Esophagus muscularis mucosa (tissue), 4 donors: ENCODE measurements at regions not wholly inside any gene's neighbourhood (a gene's known extent, or its start where the extent isn't known, plus 50 kb on each side); places are given as distances from the start of the nearest gene placed in this dataset.

ENCODE experiments used
- DNase-seq: peaks from one replicate; pipeline ENCODE4 v3.0.0-alpha.2; 2017; ENCODE audit errors: extremely low spot score
- H3K27ac ChIP-seq, 4 donors: fragments of 200-600 bp; sonication (generic); replicated peaks in 1 of 4; 1 replicate in 3 of 4; 2 replicates in 1 of 4; pipeline ENCODE4 v1.5.1; 2016 to 2019; ENCODE audit warnings: mild to moderate bottlenecking in 1 of 4
- H3K27me3 ChIP-seq, 4 donors: fragments of 200-600 bp; sonication (generic); one replicate each; pipeline versions ENCODE4 v1.5.1 to v1.6.0; 2016 to 2019
- H3K36me3 ChIP-seq, 4 donors: fragments of 200-600 bp; sonication (generic); one replicate each; pipeline ENCODE4 v1.5.1; 2016 to 2019
- H3K4me1 ChIP-seq, 4 donors: fragments of 200-600 bp; sonication (generic); one replicate each; pipeline ENCODE4 v1.5.1; 2016 to 2019
- H3K4me3 ChIP-seq, 4 donors: fragments of 200-600 bp; sonication (generic); 1 replicate in 2 of 4; 2 replicates in 2 of 4; pipeline ENCODE4 v1.5.1; 2016 to 2019; ENCODE audit warnings: mild to moderate bottlenecking in 4 of 4, moderate library complexity in 1 of 4
- H3K9me3 ChIP-seq, 4 donors: fragments of 200-600 bp; sonication (generic); 1 replicate in 3 of 4; 2 replicates in 1 of 4; pipeline ENCODE4 v1.5.1; 2016 to 2019
- CTCF ChIP-seq, 3 experiments: fragments of 200-600 bp in 2 of 3; fragments of 450-650 bp in 1 of 3; sonication (generic) in 2 of 3; IDR thresholded peaks; one replicate each; pipeline ENCODE4 v1.5.1; 2017 to 2019; ENCODE audit warnings: antibody characterized with exemption in 3 of 3, mild to moderate bottlenecking in 2 of 3, moderate library complexity in 1 of 3
- EP300 ChIP-seq: sonication (generic); formaldehyde crosslinking; IDR thresholded peaks from one replicate; pipeline ENCODE4 v1.6.1; 2017; ENCODE audit warnings: antibody characterized with exemption
- POLR2A ChIP-seq: fragments of 450-650 bp; IDR thresholded peaks from one replicate; pipeline ENCODE4 v1.6.1; 2017; ENCODE audit warnings: antibody characterized with exemption, moderate library complexity, mild to moderate bottlenecking, low read depth
- POLR2AphosphoS5 ChIP-seq, 2 donors: sonication (generic); formaldehyde crosslinking; IDR thresholded peaks; one replicate each; pipeline ENCODE4 v1.6.1; 2017; ENCODE audit warnings: antibody characterized with exemption in 2 of 2
- WGBS: methylation state at CpG from one replicate; pipeline ENCODE4 v1.1.5; 2018; 5-methylcytosine and 5-hydroxymethylcytosine counted together
- intact Hi-C: fragments of 100-400 bp; cut with DNase I; formaldehyde crosslinking; loops from one replicate; pipeline ENCODE4 v1.15.1; 2023

- H3K4me3 ChIP-seq = no peak overlapping the region
- intact Hi-C loops = no loop called here
- no peaks in the 10 kb centered on the region for H3K27me3 ChIP-seq
- no peak for TF ChIP-seq POLR2A
- no peak for TF ChIP-seq POLR2AphosphoS5 (IDR thresholded peaks at IDR 0.05)
- no peak for TF ChIP-seq CTCF (IDR thresholded peaks at IDR 0.05)
- no peak for TF ChIP-seq EP300
- no peaks in the 10 kb centered on the region for H3K4me1 ChIP-seq
- WGBS = 31% methylated on average over 2 of the region's 2 CpGs
- no peaks in the 10 kb centered on the region for H3K9me3 ChIP-seq
- DNase-seq = no peak
- H3K36me3 ChIP-seq = no peaks in the 10 kb centered on the region
- no peak overlapping the region for H3K27ac ChIP-seq
Measured at GRCh38 chr18:72342933-72343332, 201.2 kb downstream of the CBLN2 start.

GRCh38 chr18:72339976-72340375 lies 204.2 kb downstream of the CBLN2 start:
- 74% methylated on average over 1 of the region's 1 CpG for WGBS
- intact Hi-C loops = no loop called here

GRCh38 chr18:72336786-72337185 lies 207.4 kb downstream of the CBLN2 start:
- Histone ChIP-seq H3K36me3 (no peaks in the 10 kb centered on the region), H3K27ac (no peak overlapping the region), H3K27me3 (no peaks in the 10 kb centered on the region), H3K4me3 (no peak overlapping the region), H3K4me1 (no peaks in the 10 kb centered on the region), H3K9me3 (no peaks in the 10 kb centered on the region)
- no peak for DNase-seq
- intact Hi-C loops = no loop called here
- no peak for TF ChIP-seq POLR2A
- no peak for TF ChIP-seq POLR2AphosphoS5 (IDR thresholded peaks at IDR 0.05)

More at GRCh38 chr18:72339976-72340375, 204.2 kb downstream of the CBLN2 start:
- no peak for DNase-seq
- Histone ChIP-seq H3K4me3 (no peak overlapping the region), H3K9me3 (no peaks in the 10 kb centered on the region), H3K36me3 (no peaks in the 10 kb centered on the region), H3K4me1 (no peaks in the 10 kb centered on the region), H3K27ac (no peak overlapping the region), H3K27me3 (no peaks in the 10 kb centered on the region)
- TF ChIP-seq POLR2AphosphoS5 (IDR thresholded peaks at IDR 0.05) = no peak
- no peak for TF ChIP-seq POLR2A
- TF ChIP-seq EP300 = no peak
- no peak for TF ChIP-seq CTCF (IDR thresholded peaks at IDR 0.05)

GRCh38 chr18:72329533-72329932 lies 214.6 kb downstream of the CBLN2 start:
- Histone ChIP-seq H3K4me3 (no peak overlapping the region), H3K27ac (no peak overlapping the region), H3K36me3 (no peaks in the 10 kb centered on the region), H3K27me3 (no peaks in the 10 kb centered on the region), H3K4me1 (no peaks in the 10 kb centered on the region), H3K9me3 (no peaks in the 10 kb centered on the region)
- WGBS = 75% methylated on average over 2 of the region's 2 CpGs
- intact Hi-C loops = no loop called here
- no peak for TF ChIP-seq CTCF (IDR thresholded peaks at IDR 0.05)
- no peak for DNase-seq

GRCh38 chr18:72325307-72325706 lies 218.8 kb downstream of the CBLN2 start:
- H3K36me3 ChIP-seq = no peaks in the 10 kb centered on the region
- WGBS = 64% methylated on average over 5 of the region's 5 CpGs
- H3K27ac ChIP-seq = no peak overlapping the region
- H3K4me1 ChIP-seq = no peaks in the 10 kb centered on the region
- H3K9me3 ChIP-seq = no peaks in the 10 kb centered on the region
- TF ChIP-seq POLR2A (no peak), POLR2AphosphoS5 (IDR thresholded peaks at IDR 0.05) (no peak), EP300 (no peak), CTCF (IDR thresholded peaks at IDR 0.05) (no peak)
- H3K4me3 ChIP-seq = no peak overlapping the region
- intact Hi-C loops = no loop called here
- no peak for DNase-seq
- H3K27me3 ChIP-seq = no peaks in the 10 kb centered on the region
